ENCODE measurements at regions not wholly inside any gene's neighbourhood (a gene's known extent, or its start where the extent isn't known, plus 50 kb on each side); places are given as distances from the start of the nearest gene placed in this dataset.

- Histone ChIP-seq H4K12ac (ENCODE audit: low read depth, low read length) (no peak overlapping the region), H3K14ac (ENCODE audit: low read length) (no peak overlapping the region), H3K23ac (ENCODE audit: low read length) (no peak overlapping the region), H3K36me3 (ENCODE audit: control insufficient read depth in 1 of 2, insufficient read depth in 2 of 2, low read length in 2 of 2) (no peaks in the 10 kb centered on the region), H3K4me3 (ENCODE audit: low read depth, low read length) (no peak overlapping the region), H4K91ac (ENCODE audit: low read depth, low read length) (no peak overlapping the region), H2AFZ (ENCODE audit: insufficient read depth, low read length, poor library complexity) (no peak overlapping the region), H3K4me1 (ENCODE audit: control insufficient read depth in 1 of 2, insufficient read depth in 2 of 2, low read length in 2 of 2) (peaks cover 0 to 4% of the 10 kb centered on the region in 2 experiments), H3K4me2 (ENCODE audit: low read length) (no peak overlapping the region), H4K8ac (ENCODE audit: low read depth, low read length) (no peak overlapping the region), H3K27me3 (ENCODE audit: insufficient read depth, low read length) (no peaks in the 10 kb centered on the region), H2BK120ac (ENCODE audit: insufficient read depth, low read length, poor library complexity) (no peak overlapping the region), H3K4ac (ENCODE audit: low read depth, low read length) (no peak overlapping the region), H3K27ac (ENCODE audit: low read depth, low read length) (no peak overlapping the region), H3K18ac (ENCODE audit: low read length) (no peak overlapping the region), H2BK12ac (ENCODE audit: low read length) (no peak overlapping the region), H3K79me2 (ENCODE audit: control insufficient read depth, insufficient read depth, low read length, poor library complexity) (no peaks in the 10 kb centered on the region), H3K79me1 (ENCODE audit: low read length) (no peaks in the 10 kb centered on the region), H2AK5ac (ENCODE audit: low read length) (no peak overlapping the region), H3K9me3 (ENCODE audit: insufficient read depth, low read depth, low read length) (no peaks in the 10 kb centered on the region), H2BK5ac (ENCODE audit: low read depth, low read length, poor library complexity) (no peak overlapping the region), H3K9ac (ENCODE audit: low read length) (no peak overlapping the region)
- DNase-seq = no peak
- WGBS (ENCODE audit: extremely low coverage, insufficient coverage, insufficient read length) = no CpG with 5 or more reads among the region's 1 CpG
These were observed 452.7 kb upstream of the KLF4 start for GRCh38 chr9:107942291-107942690.

GRCh38 chr9:107940616-107941595, 451.3 kb upstream of the KLF4 start:
- no peaks in the 10 kb centered on the region for H3K27me3 ChIP-seq (ENCODE audit: insufficient read depth, low read length)
- no CpG with 5 or more reads among the region's 7 CpGs for WGBS (ENCODE audit: extremely low coverage, insufficient coverage, insufficient read length)

GRCh38 chr9:107938801-107939386, 449.3 kb upstream of the KLF4 start:
- Histone ChIP-seq H3K36me3 (ENCODE audit: control insufficient read depth in 1 of 2, insufficient read depth in 2 of 2, low read length in 2 of 2) (no peaks in the 10 kb centered on the region), H3K4me1 (ENCODE audit: control insufficient read depth in 1 of 2, insufficient read depth in 2 of 2, low read length in 2 of 2) (peaks cover 0 to 4% of the 10 kb centered on the region in 2 experiments), H3K4me3 (ENCODE audit: low read depth, low read length) (no peak overlapping the region), H2BK12ac (ENCODE audit: low read length) (no peak overlapping the region), H3K9ac (ENCODE audit: low read length) (no peak overlapping the region), H3K27ac (ENCODE audit: low read depth, low read length) (no peak overlapping the region), H3K4me2 (ENCODE audit: low read length) (no peak overlapping the region), H2AK5ac (ENCODE audit: low read length) (no peak overlapping the region), H2BK120ac (ENCODE audit: insufficient read depth, low read length, poor library complexity) (no peak overlapping the region), H4K12ac (ENCODE audit: low read depth, low read length) (no peak overlapping the region), H2AFZ (ENCODE audit: insufficient read depth, low read length, poor library complexity) (no peak overlapping the region), H3K18ac (ENCODE audit: low read length) (no peak overlapping the region), H3K23ac (ENCODE audit: low read length) (no peak overlapping the region), H3K4ac (ENCODE audit: low read depth, low read length) (no peak overlapping the region), H4K8ac (ENCODE audit: low read depth, low read length) (no peak overlapping the region), H3K79me2 (ENCODE audit: control insufficient read depth, insufficient read depth, low read length, poor library complexity) (no peaks in the 10 kb centered on the region), H4K91ac (ENCODE audit: low read depth, low read length) (no peak overlapping the region), H3K14ac (ENCODE audit: low read length) (no peak overlapping the region), H3K9me3 (ENCODE audit: insufficient read depth, low read depth, low read length) (no peaks in the 10 kb centered on the region), H3K27me3 (ENCODE audit: insufficient read depth, low read length) (no peaks in the 10 kb centered on the region), H2BK5ac (ENCODE audit: low read depth, low read length, poor library complexity) (no peak overlapping the region), H3K79me1 (ENCODE audit: low read length) (no peaks in the 10 kb centered on the region)
- no CpG with 5 or more reads among the region's 8 CpGs for WGBS (ENCODE audit: extremely low coverage, insufficient coverage, insufficient read length)
- DNase-seq = no peak

More at GRCh38 chr9:107940616-107941595, 451.3 kb upstream of the KLF4 start:
- Histone ChIP-seq H2BK5ac (ENCODE audit: low read depth, low read length, poor library complexity) (no peak overlapping the region), H3K14ac (ENCODE audit: low read length) (no peak overlapping the region), H2AK5ac (ENCODE audit: low read length) (no peak overlapping the region), H4K12ac (ENCODE audit: low read depth, low read length) (no peak overlapping the region), H2AFZ (ENCODE audit: insufficient read depth, low read length, poor library complexity) (no peak overlapping the region), H3K4me1 (ENCODE audit: control insufficient read depth in 1 of 2, insufficient read depth in 2 of 2, low read length in 2 of 2) (peaks cover 0 to 4% of the 10 kb centered on the region in 2 experiments), H4K91ac (ENCODE audit: low read depth, low read length) (no peak overlapping the region), H2BK120ac (ENCODE audit: insufficient read depth, low read length, poor library complexity) (no peak overlapping the region), H3K9me3 (ENCODE audit: insufficient read depth, low read depth, low read length) (no peaks in the 10 kb centered on the region), H3K4me3 (ENCODE audit: low read depth, low read length) (no peak overlapping the region), H3K9ac (ENCODE audit: low read length) (no peak overlapping the region), H3K36me3 (ENCODE audit: control insufficient read depth in 1 of 2, insufficient read depth in 2 of 2, low read length in 2 of 2) (no peaks in the 10 kb centered on the region), H4K8ac (ENCODE audit: low read depth, low read length) (no peak overlapping the region), H3K23ac (ENCODE audit: low read length) (no peak overlapping the region), H3K27ac (ENCODE audit: low read depth, low read length) (no peak overlapping the region), H2BK12ac (ENCODE audit: low read length) (no peak overlapping the region), H3K4me2 (ENCODE audit: low read length) (no peak overlapping the region), H3K18ac (ENCODE audit: low read length) (no peak overlapping the region), H3K79me1 (ENCODE audit: low read length) (no peaks in the 10 kb centered on the region), H3K4ac (ENCODE audit: low read depth, low read length) (no peak overlapping the region), H3K79me2 (ENCODE audit: control insufficient read depth, insufficient read depth, low read length, poor library complexity) (no peaks in the 10 kb centered on the region)
- DNase-seq = no peak

GRCh38 chr9:107935931-107936330, 446.4 kb upstream of the KLF4 start:
- Histone ChIP-seq H3K14ac (ENCODE audit: low read length) (no peak overlapping the region), H2BK5ac (ENCODE audit: low read depth, low read length, poor library complexity) (no peak overlapping the region), H3K27me3 (ENCODE audit: insufficient read depth, low read length) (no peaks in the 10 kb centered on the region), H3K9ac (ENCODE audit: low read length) (no peak overlapping the region), H2AFZ (ENCODE audit: insufficient read depth, low read length, poor library complexity) (no peak overlapping the region), H4K12ac (ENCODE audit: low read depth, low read length) (no peak overlapping the region), H3K27ac (ENCODE audit: low read depth, low read length) (no peak overlapping the region), H4K8ac (ENCODE audit: low read depth, low read length) (no peak overlapping the region), H2AK5ac (ENCODE audit: low read length) (no peak overlapping the region), H3K79me2 (ENCODE audit: control insufficient read depth, insufficient read depth, low read length, poor library complexity) (no peaks in the 10 kb centered on the region), H3K9me3 (ENCODE audit: insufficient read depth, low read depth, low read length) (no peaks in the 10 kb centered on the region), H3K4ac (ENCODE audit: low read depth, low read length) (no peak overlapping the region), H3K79me1 (ENCODE audit: low read length) (no peaks in the 10 kb centered on the region), H3K4me2 (ENCODE audit: low read length) (no peak overlapping the region), H2BK12ac (ENCODE audit: low read length) (no peak overlapping the region), H3K4me1 (ENCODE audit: control insufficient read depth in 1 of 2, insufficient read depth in 2 of 2, low read length in 2 of 2) (peaks cover 0 to 4% of the 10 kb centered on the region in 2 experiments), H2BK120ac (ENCODE audit: insufficient read depth, low read length, poor library complexity) (no peak overlapping the region), H3K36me3 (ENCODE audit: control insufficient read depth in 1 of 2, insufficient read depth in 2 of 2, low read length in 2 of 2) (no peaks in the 10 kb centered on the region), H3K23ac (ENCODE audit: low read length) (no peak overlapping the region), H3K18ac (ENCODE audit: low read length) (no peak overlapping the region), H4K91ac (ENCODE audit: low read depth, low read length) (no peak overlapping the region), H3K4me3 (ENCODE audit: low read depth, low read length) (no peak overlapping the region)
- no CpG with 5 or more reads among the region's 6 CpGs for WGBS (ENCODE audit: extremely low coverage, insufficient coverage, insufficient read length)
- no peak for DNase-seq
